Cardiac muscle cell (in vitro differentiated cells and primary cell): ENCODE measurements at regions not wholly inside any gene's neighbourhood (a gene's known extent, or its start where the extent isn't known, plus 50 kb on each side); places are given as distances from the start of the nearest gene placed in this dataset.

Source experiments
- DNase-seq, 2 donors: peaks; one replicate each; pipeline versions ENCODE4 v3.0.0 to v3.0.0-alpha.2; 2010 to 2017; ENCODE audit warnings: low read depth in 1 of 2, low spot score in 1 of 2
- H3K27ac ChIP-seq: fragments of 200-600 bp; sonication (generic); 2 replicates; pipeline ENCODE4 v1.5.1; 2016
- H3K27me3 ChIP-seq: fragments of 200-600 bp; sonication (generic); 2 replicates; pipeline ENCODE4 v1.6.0; 2016; ENCODE audit warnings: control low read depth
- H3K36me3 ChIP-seq: fragments of 200-600 bp; sonication (generic); 2 replicates; pipeline ENCODE4 v1.5.1; 2016; ENCODE audit warnings: control low read depth
- H3K4me1 ChIP-seq: fragments of 200-600 bp; sonication (generic); 2 replicates; pipeline ENCODE4 v1.8.1; 2017; ENCODE audit warnings: low read depth, mild to moderate bottlenecking, mixed run types
- H3K4me3 ChIP-seq: fragments of 200-600 bp; sonication (generic); 2 replicates; pipeline ENCODE4 v1.5.1; 2016; ENCODE audit warnings: mild to moderate bottlenecking
- H3K9me3 ChIP-seq: fragments of 200-600 bp; sonication (generic); 2 replicates; pipeline ENCODE4 v1.5.1; 2017; ENCODE audit warnings: low read depth, mild to moderate bottlenecking, control low read depth
- CTCF ChIP-seq: IDR thresholded peaks from 2 replicates; pipeline ENCODE4 v1.5.1; 2012; ENCODE audit warnings: low read depth, mild to moderate bottlenecking, low read length

GRCh38 chr4:179751669-179752068 lies 2309.4 kb upstream of the AGA start:
- no peak overlapping the region for H3K27ac ChIP-seq
- no peaks in the 10 kb centered on the region for H3K36me3 ChIP-seq
- no peaks in the 10 kb centered on the region for H3K27me3 ChIP-seq
- DNase-seq: no peak
- no peak for TF ChIP-seq CTCF
- no peak overlapping the region for H3K4me3 ChIP-seq
- H3K4me1 ChIP-seq: peaks cover 10% of the 10 kb centered on the region
- H3K9me3 ChIP-seq: no peaks in the 10 kb centered on the region

- Histone ChIP-seq H3K27ac (no peak overlapping the region), H3K9me3 (no peaks in the 10 kb centered on the region), H3K36me3 (no peaks in the 10 kb centered on the region), H3K27me3 (no peaks in the 10 kb centered on the region), H3K4me3 (no peak overlapping the region), H3K4me1 (peaks cover 10% of the 10 kb centered on the region)
- TF ChIP-seq CTCF: no peak
- DNase-seq: peak in 1 of 2 donors; percentile 9
These were observed 2313.1 kb upstream of the AGA start for GRCh38 chr4:179755322-179755721.

DNA sequence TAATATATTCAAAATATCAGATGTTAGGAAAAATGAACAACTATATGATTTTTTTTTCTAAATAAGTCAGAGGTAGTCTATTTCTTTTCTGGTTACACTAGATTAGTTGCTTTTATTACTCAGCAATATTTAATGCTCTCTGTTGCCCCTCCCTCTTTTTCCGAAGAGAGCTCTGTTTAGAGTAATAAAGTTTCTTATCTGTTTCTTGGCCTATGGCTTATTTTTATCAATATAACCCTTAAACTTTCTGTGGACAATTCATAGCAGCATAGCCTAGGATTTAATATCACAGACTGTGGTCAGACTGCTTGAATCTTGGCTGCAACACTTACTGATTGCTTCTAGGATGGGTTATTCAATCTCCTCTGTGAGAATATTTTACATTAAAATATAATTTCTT lies 2315.4 kb upstream of the AGA start:
- no peaks in the 10 kb centered on the region for H3K36me3 ChIP-seq
- H3K4me1 ChIP-seq: peaks cover 9% of the 10 kb centered on the region
- H3K27ac ChIP-seq: no peak overlapping the region
- no peak for DNase-seq
- no peaks in the 10 kb centered on the region for H3K27me3 ChIP-seq
- no peaks in the 10 kb centered on the region for H3K9me3 ChIP-seq
- H3K4me3 ChIP-seq: no peak overlapping the region
- no peak for TF ChIP-seq CTCF

GRCh38 chr4:179762840-179763239 lies 2320.6 kb upstream of the AGA start:
- Histone ChIP-seq H3K27me3 (no peaks in the 10 kb centered on the region), H3K4me3 (no peak overlapping the region), H3K36me3 (no peaks in the 10 kb centered on the region), H3K4me1 (no peaks in the 10 kb centered on the region), H3K9me3 (no peaks in the 10 kb centered on the region), H3K27ac (no peak overlapping the region)
- DNase-seq: no peak
- no peak for TF ChIP-seq CTCF

- Histone ChIP-seq H3K36me3 (no peaks in the 10 kb centered on the region), H3K9me3 (no peaks in the 10 kb centered on the region), H3K27me3 (no peaks in the 10 kb centered on the region), H3K27ac (no peak overlapping the region), H3K4me1 (no peaks in the 10 kb centered on the region), H3K4me3 (no peak overlapping the region)
- no peak for DNase-seq
- no peak for TF ChIP-seq CTCF
These were observed 2324.7 kb upstream of the AGA start for GRCh38 chr4:179766938-179767337.

DNA sequence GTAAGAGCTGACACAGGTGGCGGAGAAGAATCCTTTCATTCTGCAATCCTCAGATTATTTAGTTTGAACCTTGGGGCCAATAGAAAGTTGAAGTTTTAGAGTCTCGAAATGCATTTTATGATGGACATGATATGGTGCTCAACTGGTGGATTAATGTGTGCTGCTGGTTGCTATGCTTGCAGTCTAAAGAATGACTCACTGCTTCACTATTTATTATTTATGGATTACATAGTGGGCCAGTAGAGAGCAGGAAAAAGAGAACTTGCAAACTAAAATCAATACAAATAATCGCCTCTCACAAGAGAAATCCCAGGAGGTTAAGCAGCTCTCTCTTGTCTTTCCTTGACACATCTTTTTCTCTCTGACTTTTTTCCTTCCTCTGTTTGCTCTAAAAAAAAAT lies 2326.8 kb upstream of the AGA start:
- Histone ChIP-seq H3K27me3 (no peaks in the 10 kb centered on the region), H3K9me3 (no peaks in the 10 kb centered on the region), H3K4me1 (no peaks in the 10 kb centered on the region), H3K36me3 (no peaks in the 10 kb centered on the region), H3K27ac (no peak overlapping the region), H3K4me3 (no peak overlapping the region)
- DNase-seq: no peak
- TF ChIP-seq CTCF: no peak
